Vagina (tissue), 2 donors: ENCODE measurements at regions not wholly inside any gene's neighbourhood (a gene's known extent, or its start where the extent isn't known, plus 50 kb on each side); places are given as distances from the start of the nearest gene placed in this dataset. TPM values are rescaled to one million over a fixed set of nuclear protein-coding genes. Genes with fewer than 3 reads are reported as not detected.

Experiments
- DNase-seq, 2 donors: peaks; one replicate each; pipeline ENCODE4 v3.0.0-alpha.2; 2017; ENCODE audit errors: extremely low spot score in 2 of 2
- H3K27ac ChIP-seq: fragments of 200-600 bp; sonication (generic); one replicate; pipeline ENCODE4 v1.5.1; 2019
- H3K27me3 ChIP-seq: fragments of 200-600 bp; sonication (generic); one replicate; pipeline ENCODE4 v1.5.1; 2019
- H3K36me3 ChIP-seq, 2 donors: fragments of 200-600 bp; sonication (generic); one replicate each; pipeline ENCODE4 v1.5.1; 2017 to 2019
- H3K4me1 ChIP-seq: fragments of 200-600 bp; sonication (generic); one replicate; pipeline ENCODE4 v1.5.1; 2019
- H3K4me3 ChIP-seq, 2 donors: fragments of 200-600 bp; sonication (generic); 1 replicate in 1 of 2; 2 replicates in 1 of 2; pipeline ENCODE4 v1.5.1; 2016 to 2019
- H3K9me3 ChIP-seq: fragments of 200-600 bp; sonication (generic); one replicate; pipeline ENCODE4 v1.5.1; 2019
- POLR2AphosphoS5 ChIP-seq, 2 donors: sonication (generic); formaldehyde crosslinking; IDR thresholded peaks; one replicate each; pipeline ENCODE4 v1.9.0; 2017; ENCODE audit warnings: antibody characterized with exemption in 2 of 2, mild to moderate bottlenecking in 2 of 2, low read depth in 1 of 2; ENCODE audit not compliant: insufficient read depth in 1 of 2
- intact Hi-C: fragments of 100-400 bp; cut with DNase I; formaldehyde crosslinking; loops from one replicate; pipeline ENCODE4 v1.15.1; 2023
- small RNA-seq: library from RNA; depleted of rRNA; stranded (forward); fragments of <200 nt; gene quantifications from one replicate; pipeline ENCODE3, GENCODE V24; 2016
- TF ChIP-seq, protein P1 (sequence below), 3 experiments: fragments of 450-650 bp in 2 of 3; fragments of 200-600 bp in 1 of 3; sonication (generic) in 1 of 3; IDR thresholded peaks; one replicate each; pipeline ENCODE4 v1.5.1; 2017 to 2019; ENCODE audit warnings: antibody characterized with exemption in 3 of 3, mild to moderate bottlenecking in 2 of 3, moderate library complexity in 2 of 3

DNA sequence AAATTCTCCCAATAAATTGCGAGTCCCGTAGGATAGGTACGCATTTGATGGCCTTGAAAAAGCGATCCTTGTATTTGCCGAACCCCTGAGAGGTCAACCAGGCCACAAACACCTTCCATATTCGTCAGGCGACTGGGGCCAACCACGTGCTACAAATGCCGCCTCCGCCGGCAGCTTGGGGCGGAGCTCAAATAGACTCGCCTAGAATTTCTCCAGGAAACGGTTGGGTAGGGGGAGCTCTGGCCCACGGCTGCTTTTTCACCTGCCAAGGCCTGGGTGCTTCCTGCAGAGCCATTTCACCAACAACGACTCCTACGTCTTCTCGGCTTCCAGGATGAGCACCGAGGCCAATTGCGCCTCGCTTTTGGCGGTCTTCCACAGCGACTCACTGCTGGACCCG lies 53.4 kb upstream of the KIF5B start:
- Histone ChIP-seq H3K9me3 (no peaks in the 10 kb centered on the region), H3K4me1 (peaks cover 3% of the 10 kb centered on the region), H3K27me3 (no peaks in the 10 kb centered on the region), H3K27ac (no peak overlapping the region), H3K4me3 (no peak overlapping the region), H3K36me3 (no peaks in the 10 kb centered on the region)
- no peak for TF ChIP-seq POLR2AphosphoS5 (IDR thresholded peaks at IDR 0.05; ENCODE audit: insufficient read depth in 1 of 2, low read depth in 1 of 2)
- TF ChIP-seq, protein P1, sequence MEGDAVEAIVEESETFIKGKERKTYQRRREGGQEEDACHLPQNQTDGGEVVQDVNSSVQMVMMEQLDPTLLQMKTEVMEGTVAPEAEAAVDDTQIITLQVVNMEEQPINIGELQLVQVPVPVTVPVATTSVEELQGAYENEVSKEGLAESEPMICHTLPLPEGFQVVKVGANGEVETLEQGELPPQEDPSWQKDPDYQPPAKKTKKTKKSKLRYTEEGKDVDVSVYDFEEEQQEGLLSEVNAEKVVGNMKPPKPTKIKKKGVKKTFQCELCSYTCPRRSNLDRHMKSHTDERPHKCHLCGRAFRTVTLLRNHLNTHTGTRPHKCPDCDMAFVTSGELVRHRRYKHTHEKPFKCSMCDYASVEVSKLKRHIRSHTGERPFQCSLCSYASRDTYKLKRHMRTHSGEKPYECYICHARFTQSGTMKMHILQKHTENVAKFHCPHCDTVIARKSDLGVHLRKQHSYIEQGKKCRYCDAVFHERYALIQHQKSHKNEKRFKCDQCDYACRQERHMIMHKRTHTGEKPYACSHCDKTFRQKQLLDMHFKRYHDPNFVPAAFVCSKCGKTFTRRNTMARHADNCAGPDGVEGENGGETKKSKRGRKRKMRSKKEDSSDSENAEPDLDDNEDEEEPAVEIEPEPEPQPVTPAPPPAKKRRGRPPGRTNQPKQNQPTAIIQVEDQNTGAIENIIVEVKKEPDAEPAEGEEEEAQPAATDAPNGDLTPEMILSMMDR (IDR thresholded peaks at IDR 0.05), result no peak
- no peak for DNase-seq
- intact Hi-C loops, result no loop called here

Small RNA genes lying in the stretch of these regions (small RNA-seq; reads per million reads assigned to genes)
- gene AL161932.1 (not detected), gene RNU7-22P (not detected)
